ENCODE measurements at regions not wholly inside any gene's neighbourhood (a gene's known extent, or its start where the extent isn't known, plus 50 kb on each side); places are given as distances from the start of the nearest gene placed in this dataset.
A peak's percentile ranks its signal among the peaks of the same experiment; 100 is the strongest.
"Not testable (repeated sequence)": the region's sequence is repeated elsewhere in the genome, so short reads cannot be mapped to it uniquely, and the experiment has no call there.

- DNase-seq (ENCODE audit: low read depth), result no peak
These were observed 1622.1 kb downstream of the STIM2 start for GRCh38 chr4:28482580-28483270.

GRCh38 chr4:28488021-28488420 is 1627.4 kb downstream of the STIM2 start:
- DNase-seq (ENCODE audit: low read depth), result no peak

GRCh38 chr4:28490669-28491068 is 1630.0 kb downstream of the STIM2 start:
- DNase-seq (ENCODE audit: low read depth), result no peak

- no peak for DNase-seq (ENCODE audit: low read depth)
These were observed 1644.4 kb downstream of the STIM2 start for GRCh38 chr4:28505064-28505463.

- DNase-seq (ENCODE audit: low read depth), result no peak
These were observed 1648.0 kb downstream of the STIM2 start for GRCh38 chr4:28508636-28509035.

GRCh38 chr4:28514766-28515165 is 1654.1 kb downstream of the STIM2 start:
- not testable (repeated sequence) for DNase-seq (ENCODE audit: low read depth)

GRCh38 chr4:28518561-28519165 is 1658.0 kb downstream of the STIM2 start:
- peak; percentile 8 for DNase-seq (ENCODE audit: low read depth)

GRCh38 chr4:28523681-28524190 is 1663.1 kb downstream of the STIM2 start:
- no peak for DNase-seq (ENCODE audit: low read depth)

- no peak for DNase-seq (ENCODE audit: low read depth)
These were observed 1675.5 kb downstream of the STIM2 start for GRCh38 chr4:28536124-28536523.

- no peak for DNase-seq (ENCODE audit: low read depth)
These were observed 1685.3 kb downstream of the STIM2 start for GRCh38 chr4:28545986-28546385.

- no peak for DNase-seq (ENCODE audit: low read depth)
These were observed 1687.5 kb downstream of the STIM2 start for GRCh38 chr4:28548136-28548535.

GRCh38 chr4:28548594-28548993 is 1688.0 kb downstream of the STIM2 start:
- no peak for DNase-seq (ENCODE audit: low read depth)

GRCh38 chr4:28555866-28556265 is 1695.2 kb downstream of the STIM2 start:
- no peak for DNase-seq (ENCODE audit: low read depth)

- DNase-seq (ENCODE audit: low read depth), result peak; percentile 34
These were observed 1697.1 kb downstream of the STIM2 start for GRCh38 chr4:28557755-28558154.

- DNase-seq (ENCODE audit: low read depth), result no peak
These were observed 1698.3 kb downstream of the STIM2 start for GRCh38 chr4:28558895-28559294.

GRCh38 chr4:28562913-28563312 is 1702.3 kb downstream of the STIM2 start:
- DNase-seq (ENCODE audit: low read depth), result no peak

- DNase-seq (ENCODE audit: low read depth), result no peak
These were observed 1704.8 kb downstream of the STIM2 start for GRCh38 chr4:28565396-28565795.

GRCh38 chr4:28600958-28601357 is 1740.3 kb downstream of the STIM2 start:
- DNase-seq (ENCODE audit: low read depth), result no peak

GRCh38 chr4:28621591-28621990 is 1761.0 kb downstream of the STIM2 start:
- DNase-seq (ENCODE audit: low read depth), result no peak

GRCh38 chr4:28636971-28637370 is 1776.3 kb downstream of the STIM2 start:
- no peak for DNase-seq (ENCODE audit: low read depth)

- DNase-seq (ENCODE audit: low read depth), result no peak
These were observed 1779.1 kb downstream of the STIM2 start for GRCh38 chr4:28639747-28640146.

GRCh38 chr4:28654618-28655017 is 1794.0 kb downstream of the STIM2 start:
- no peak for DNase-seq (ENCODE audit: low read depth)

- no peak for DNase-seq (ENCODE audit: low read depth)
These were observed 1804.7 kb downstream of the STIM2 start for GRCh38 chr4:28665306-28665705.

- DNase-seq (ENCODE audit: low read depth), result no peak
These were observed 1814.9 kb downstream of the STIM2 start for GRCh38 chr4:28675582-28675981.
